ENCODE measurements at regions not wholly inside any gene's neighbourhood (a gene's known extent, or its start where the extent isn't known, plus 50 kb on each side); places are given as distances from the start of the nearest gene placed in this dataset.

- no peak overlapping the region for H3K4me2 ChIP-seq (ENCODE audit: low read length)
- H3K9me2 ChIP-seq (ENCODE audit: insufficient read depth, low read length): no peaks in the 10 kb centered on the region
- no peaks in the 10 kb centered on the region for H3K9me3 ChIP-seq (ENCODE audit: low read length)
- H3K9ac ChIP-seq (ENCODE audit: low read length): no peak overlapping the region
- no peak overlapping the region for H2AFZ ChIP-seq (ENCODE audit: low read depth, low read length)
- H3K27ac ChIP-seq (ENCODE audit: low read length): no peak overlapping the region
- H3K27me3 ChIP-seq (ENCODE audit: insufficient read depth, low read depth, low read length): no peaks in the 10 kb centered on the region
- no peak overlapping the region for H3K4me3 ChIP-seq (ENCODE audit: low read length)
- H4K20me1 ChIP-seq (ENCODE audit: insufficient read depth): no peaks in the 10 kb centered on the region
- no peaks in the 10 kb centered on the region for H3F3A ChIP-seq (ENCODE audit: insufficient read depth, low read length, poor library complexity, severe bottlenecking)
- no peaks in the 10 kb centered on the region for H3K79me2 ChIP-seq (replicated peaks; ENCODE audit: insufficient read depth, low read length)
- no peak for TF ChIP-seq TAF1 (IDR thresholded peaks at IDR 0.05; ENCODE audit: low read depth)
- TF ChIP-seq MXI1 (conservative IDR thresholded peaks at IDR 0.05; ENCODE audit: poor library complexity, severe bottlenecking): no peak
- TF ChIP-seq SMC3 (conservative IDR thresholded peaks at IDR 0.05; ENCODE audit: poor library complexity): no peak
- TF ChIP-seq, protein P1, sequence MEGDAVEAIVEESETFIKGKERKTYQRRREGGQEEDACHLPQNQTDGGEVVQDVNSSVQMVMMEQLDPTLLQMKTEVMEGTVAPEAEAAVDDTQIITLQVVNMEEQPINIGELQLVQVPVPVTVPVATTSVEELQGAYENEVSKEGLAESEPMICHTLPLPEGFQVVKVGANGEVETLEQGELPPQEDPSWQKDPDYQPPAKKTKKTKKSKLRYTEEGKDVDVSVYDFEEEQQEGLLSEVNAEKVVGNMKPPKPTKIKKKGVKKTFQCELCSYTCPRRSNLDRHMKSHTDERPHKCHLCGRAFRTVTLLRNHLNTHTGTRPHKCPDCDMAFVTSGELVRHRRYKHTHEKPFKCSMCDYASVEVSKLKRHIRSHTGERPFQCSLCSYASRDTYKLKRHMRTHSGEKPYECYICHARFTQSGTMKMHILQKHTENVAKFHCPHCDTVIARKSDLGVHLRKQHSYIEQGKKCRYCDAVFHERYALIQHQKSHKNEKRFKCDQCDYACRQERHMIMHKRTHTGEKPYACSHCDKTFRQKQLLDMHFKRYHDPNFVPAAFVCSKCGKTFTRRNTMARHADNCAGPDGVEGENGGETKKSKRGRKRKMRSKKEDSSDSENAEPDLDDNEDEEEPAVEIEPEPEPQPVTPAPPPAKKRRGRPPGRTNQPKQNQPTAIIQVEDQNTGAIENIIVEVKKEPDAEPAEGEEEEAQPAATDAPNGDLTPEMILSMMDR (IDR thresholded peaks at IDR 0.05; ENCODE audit: poor library complexity, severe bottlenecking): no peak
- no peak for TF ChIP-seq EZH2 (IDR thresholded peaks at IDR 0.05; ENCODE audit: borderline replicate concordance, insufficient read depth, low read length, poor library complexity, severe bottlenecking)
- TF ChIP-seq POLR2AphosphoS5 (IDR thresholded peaks at IDR 0.05): no peak
- TF ChIP-seq, protein P2, sequence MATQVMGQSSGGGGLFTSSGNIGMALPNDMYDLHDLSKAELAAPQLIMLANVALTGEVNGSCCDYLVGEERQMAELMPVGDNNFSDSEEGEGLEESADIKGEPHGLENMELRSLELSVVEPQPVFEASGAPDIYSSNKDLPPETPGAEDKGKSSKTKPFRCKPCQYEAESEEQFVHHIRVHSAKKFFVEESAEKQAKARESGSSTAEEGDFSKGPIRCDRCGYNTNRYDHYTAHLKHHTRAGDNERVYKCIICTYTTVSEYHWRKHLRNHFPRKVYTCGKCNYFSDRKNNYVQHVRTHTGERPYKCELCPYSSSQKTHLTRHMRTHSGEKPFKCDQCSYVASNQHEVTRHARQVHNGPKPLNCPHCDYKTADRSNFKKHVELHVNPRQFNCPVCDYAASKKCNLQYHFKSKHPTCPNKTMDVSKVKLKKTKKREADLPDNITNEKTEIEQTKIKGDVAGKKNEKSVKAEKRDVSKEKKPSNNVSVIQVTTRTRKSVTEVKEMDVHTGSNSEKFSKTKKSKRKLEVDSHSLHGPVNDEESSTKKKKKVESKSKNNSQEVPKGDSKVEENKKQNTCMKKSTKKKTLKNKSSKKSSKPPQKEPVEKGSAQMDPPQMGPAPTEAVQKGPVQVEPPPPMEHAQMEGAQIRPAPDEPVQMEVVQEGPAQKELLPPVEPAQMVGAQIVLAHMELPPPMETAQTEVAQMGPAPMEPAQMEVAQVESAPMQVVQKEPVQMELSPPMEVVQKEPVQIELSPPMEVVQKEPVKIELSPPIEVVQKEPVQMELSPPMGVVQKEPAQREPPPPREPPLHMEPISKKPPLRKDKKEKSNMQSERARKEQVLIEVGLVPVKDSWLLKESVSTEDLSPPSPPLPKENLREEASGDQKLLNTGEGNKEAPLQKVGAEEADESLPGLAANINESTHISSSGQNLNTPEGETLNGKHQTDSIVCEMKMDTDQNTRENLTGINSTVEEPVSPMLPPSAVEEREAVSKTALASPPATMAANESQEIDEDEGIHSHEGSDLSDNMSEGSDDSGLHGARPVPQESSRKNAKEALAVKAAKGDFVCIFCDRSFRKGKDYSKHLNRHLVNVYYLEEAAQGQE (IDR thresholded peaks at IDR 0.05; ENCODE audit: borderline replicate concordance): no peak
- TF ChIP-seq RAD21 (conservative IDR thresholded peaks at IDR 0.05): no peak
- no peak for TF ChIP-seq EP300 (conservative IDR thresholded peaks at IDR 0.05; ENCODE audit: poor library complexity, severe bottlenecking)
- H3K36me3 ChIP-seq (ENCODE audit: insufficient read depth, low read length): no peaks in the 10 kb centered on the region
These were observed 1200.4 kb upstream of the EPHA6 start for GRCh38 chr3:95613993-95614392.

- Histone ChIP-seq H3K9ac (ENCODE audit: low read length) (no peak overlapping the region), H3K36me3 (ENCODE audit: insufficient read depth, low read length) (no peaks in the 10 kb centered on the region), H3K4me2 (ENCODE audit: low read length) (no peak overlapping the region), H3K4me3 (ENCODE audit: low read length) (no peak overlapping the region), H3K9me3 (ENCODE audit: low read length) (no peaks in the 10 kb centered on the region), H2AFZ (ENCODE audit: low read depth, low read length) (no peak overlapping the region), H4K20me1 (ENCODE audit: insufficient read depth) (no peaks in the 10 kb centered on the region), H3K27me3 (ENCODE audit: insufficient read depth, low read depth, low read length) (no peaks in the 10 kb centered on the region), H3K27ac (ENCODE audit: low read length) (no peak overlapping the region), H3K9me2 (ENCODE audit: insufficient read depth, low read length) (no peaks in the 10 kb centered on the region), H3F3A (ENCODE audit: insufficient read depth, low read length, poor library complexity, severe bottlenecking) (no peaks in the 10 kb centered on the region), H3K79me2 (replicated peaks; ENCODE audit: insufficient read depth, low read length) (no peaks in the 10 kb centered on the region)
- TF ChIP-seq, protein P2 (IDR thresholded peaks at IDR 0.05; ENCODE audit: borderline replicate concordance): no peak
- TF ChIP-seq, protein P1 (IDR thresholded peaks at IDR 0.05; ENCODE audit: poor library complexity, severe bottlenecking): no peak
- TF ChIP-seq MXI1 (conservative IDR thresholded peaks at IDR 0.05; ENCODE audit: poor library complexity, severe bottlenecking): no peak
- TF ChIP-seq POLR2AphosphoS5 (IDR thresholded peaks at IDR 0.05): no peak
- no peak for TF ChIP-seq SMC3 (conservative IDR thresholded peaks at IDR 0.05; ENCODE audit: poor library complexity)
- TF ChIP-seq EZH2 (IDR thresholded peaks at IDR 0.05; ENCODE audit: borderline replicate concordance, insufficient read depth, low read length, poor library complexity, severe bottlenecking): no peak
- no peak for TF ChIP-seq TAF1 (IDR thresholded peaks at IDR 0.05; ENCODE audit: low read depth)
- no peak for TF ChIP-seq EP300 (conservative IDR thresholded peaks at IDR 0.05; ENCODE audit: poor library complexity, severe bottlenecking)
- TF ChIP-seq RAD21 (conservative IDR thresholded peaks at IDR 0.05): no peak
These were observed 1198.6 kb upstream of the EPHA6 start for GRCh38 chr3:95615592-95616310.
